Posterior cingulate gyrus (tissue), 11 donors: ENCODE measurements at regions not wholly inside any gene's neighbourhood (a gene's known extent, or its start where the extent isn't known, plus 50 kb on each side); places are given as distances from the start of the nearest gene placed in this dataset.
"Not testable (repeated sequence)": the region's sequence is repeated elsewhere in the genome, so short reads cannot be mapped to it uniquely, and the experiment has no call there.

Experiments used
- DNase-seq, 10 donors: peaks; one replicate each; pipeline versions ENCODE4 v3.0.0 to v3.0.0-alpha.2; 2020 to 2021; ENCODE audit warnings: mixed read lengths in 3 of 10
- intact Hi-C: fragments of 100-400 bp; cut with DNase I; formaldehyde crosslinking; loops from one replicate; pipeline ENCODE4 v1.15.1; 2023

DNA sequence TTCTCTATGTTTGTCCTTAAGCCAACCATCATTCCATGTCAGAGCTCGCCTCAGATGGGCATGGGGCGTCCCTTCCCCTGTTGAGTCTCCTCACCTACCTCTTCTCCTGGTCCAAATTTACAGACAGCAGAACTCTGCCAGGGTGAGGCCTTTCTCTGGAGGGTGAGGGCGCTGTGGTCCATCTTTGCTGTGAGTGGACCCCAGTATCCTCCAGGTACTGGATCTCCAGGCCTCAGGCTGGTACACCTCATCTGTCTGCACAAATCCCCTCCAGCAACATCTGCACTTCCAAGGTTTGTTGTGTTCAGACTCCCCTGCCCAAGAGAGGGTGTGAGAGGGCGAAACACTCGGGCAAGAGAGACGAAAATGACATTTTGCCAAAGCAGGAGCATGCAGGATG lies 63.9 kb upstream of the EDAR start:
- DNase-seq = no peak
- intact Hi-C loops = no loop called here

DNA sequence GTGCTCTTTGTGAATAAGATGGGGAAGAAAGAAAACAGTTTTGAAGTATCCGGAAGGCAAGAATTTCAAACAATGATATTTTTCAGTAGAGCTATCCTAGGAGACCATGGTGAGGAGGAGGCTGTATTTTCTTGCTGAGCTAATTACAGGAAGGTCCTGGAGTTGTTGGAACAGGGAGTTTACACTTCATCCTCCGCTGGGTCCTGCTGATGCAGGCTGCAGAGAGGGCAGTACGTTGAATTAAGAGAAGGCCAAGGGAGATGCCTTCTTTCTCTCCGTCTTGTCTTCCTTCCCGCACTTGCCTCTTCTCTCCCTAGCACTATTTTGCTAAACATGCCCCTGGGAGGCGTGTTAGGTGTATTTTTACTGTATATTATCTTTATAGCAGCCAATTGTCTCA lies 60.0 kb upstream of the EDAR start:
- intact Hi-C loops = no loop called here
- no peak for DNase-seq

DNA sequence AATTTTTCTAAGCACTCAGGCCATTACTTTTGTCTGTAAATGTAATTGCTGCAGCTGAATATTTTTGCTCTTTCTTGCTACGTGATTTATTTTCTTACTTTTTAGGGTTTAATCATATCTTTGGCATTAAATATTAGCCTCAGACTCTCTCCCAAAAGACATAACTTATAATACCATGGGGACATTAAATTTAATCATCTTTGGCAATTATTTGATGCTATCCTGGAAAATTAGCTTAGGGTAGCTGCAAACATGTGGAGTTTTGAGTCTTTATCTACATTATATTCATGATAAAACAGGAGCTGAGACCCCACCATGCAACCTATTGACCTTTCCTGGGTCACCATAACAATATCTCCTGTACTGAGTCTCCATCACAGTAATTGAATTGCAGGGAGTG lies 59.1 kb upstream of the EDAR start:
- no peak for DNase-seq
- intact Hi-C loops = no loop called here

DNA sequence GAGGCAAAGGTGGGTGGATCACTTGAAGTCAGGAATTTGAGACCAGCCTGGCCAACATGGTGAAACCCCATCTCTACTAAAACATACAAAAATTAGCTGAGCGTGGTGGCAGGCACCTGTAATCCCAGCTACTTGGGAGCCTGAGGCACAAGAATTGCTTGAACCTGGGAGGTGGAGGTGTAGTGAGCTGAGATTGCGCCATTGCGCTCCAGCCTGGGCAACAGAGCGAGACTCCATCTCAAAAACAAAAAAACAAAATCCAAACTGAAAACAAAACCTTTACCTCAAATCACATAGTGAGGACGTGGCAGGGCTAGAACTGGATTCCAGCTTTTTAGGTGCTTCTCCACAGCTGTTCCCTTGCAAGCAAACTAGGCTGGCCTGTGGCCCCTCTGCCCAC lies 58.5 kb upstream of the EDAR start:
- intact Hi-C loops, DNase-seq: not testable (repeated sequence)

DNA sequence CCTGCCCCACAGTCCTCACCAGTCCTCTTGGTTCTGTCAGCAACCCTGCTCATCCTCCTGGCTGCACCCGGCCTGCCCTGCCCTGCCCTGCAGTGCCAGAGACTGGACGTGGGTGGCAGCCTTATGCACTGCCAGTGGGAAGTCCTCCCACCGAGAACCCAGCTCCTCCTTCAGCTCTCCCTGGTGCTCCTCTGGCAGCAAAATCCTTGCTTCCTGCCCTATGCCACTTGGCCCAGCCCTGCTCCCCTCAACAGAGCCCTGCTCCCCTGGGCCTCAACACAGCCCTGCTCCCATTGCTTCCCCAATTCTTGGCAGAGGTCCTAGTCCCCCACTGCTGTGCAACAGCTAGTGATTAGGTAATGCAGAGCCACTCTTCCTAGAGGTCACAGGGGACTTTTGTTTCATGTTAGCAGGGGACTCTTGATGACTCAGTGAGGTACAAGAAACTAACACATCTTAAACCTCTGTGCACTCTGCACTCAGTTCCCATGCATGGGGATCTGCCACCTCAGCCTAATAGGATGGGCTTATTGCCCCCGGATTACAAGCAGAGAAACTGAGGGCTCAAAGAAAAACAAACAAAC lies 58.0 kb upstream of the EDAR start:
- DNase-seq = no peak

DNA sequence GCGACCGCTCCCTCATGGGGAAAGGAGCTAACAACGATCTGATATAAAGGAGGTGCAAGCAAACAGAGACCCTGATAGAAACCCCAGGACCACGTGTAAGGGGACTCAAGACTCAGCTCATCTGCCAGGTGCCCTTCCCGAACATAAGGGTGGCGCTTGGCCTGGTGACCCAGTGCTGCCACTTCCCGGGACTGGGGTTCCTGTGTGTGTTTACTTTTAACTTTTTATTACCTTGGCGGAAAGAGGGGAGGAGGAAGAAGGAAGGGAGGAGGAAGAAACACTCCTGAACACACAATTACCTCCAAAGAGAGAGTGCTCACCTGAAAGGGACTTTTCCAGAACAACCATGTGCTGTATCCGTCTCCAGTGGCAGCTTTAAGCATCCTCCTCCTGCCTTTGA lies 56.5 kb upstream of the EDAR start:
- intact Hi-C loops = no loop called here

More for the DNA sequence above, 58.0 kb upstream of the EDAR start:
- intact Hi-C loops = no loop called here

DNA sequence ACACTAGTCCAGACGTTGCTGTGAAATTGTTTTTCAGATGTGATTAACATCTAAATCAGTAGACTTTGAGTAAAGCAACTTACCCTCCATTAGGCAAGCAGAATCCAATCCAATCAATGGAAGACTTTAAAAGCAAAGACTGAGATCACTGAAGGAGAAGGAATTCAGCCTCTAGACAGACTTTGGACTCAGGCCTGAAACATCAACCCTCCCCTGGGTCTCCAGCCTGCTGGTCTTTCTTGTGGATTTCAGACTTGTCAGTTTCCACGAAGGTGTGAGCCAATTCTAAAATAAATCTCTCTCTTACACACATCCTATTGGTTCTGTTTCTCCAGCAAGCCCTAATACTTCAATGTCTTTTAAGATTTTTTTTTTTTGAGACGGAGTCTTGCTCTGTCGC lies 50.0 kb upstream of the EDAR start:
- intact Hi-C loops = no loop called here
- DNase-seq = no peak

More for the DNA sequence above, 56.5 kb upstream of the EDAR start:
- no peak for DNase-seq
